ENCODE measurements at regions not wholly inside any gene's neighbourhood (a gene's known extent, or its start where the extent isn't known, plus 50 kb on each side); places are given as distances from the start of the nearest gene placed in this dataset.

- Histone ChIP-seq H3K9me3 (ENCODE audit: control extremely low read depth in 1 of 3, control insufficient read depth in 2 of 3, insufficient read depth in 1 of 3, low read length in 2 of 3) (no peaks in the 10 kb centered on the region), H3K4me1 (ENCODE audit: control insufficient read depth in 2 of 2, insufficient read depth in 2 of 2, low read length in 2 of 2) (no peaks in the 10 kb centered on the region), H3K27ac (ENCODE audit: low read length in 2 of 2) (no peak overlapping the region), H2AFZ (ENCODE audit: insufficient read depth, low read depth, low read length, poor library complexity, severe bottlenecking) (no peak overlapping the region), H3K4me2 (replicated peaks; ENCODE audit: low read depth, low read length, poor library complexity, severe bottlenecking) (no peak overlapping the region), H4K20me1 (ENCODE audit: control insufficient read depth, insufficient read depth, low read length, poor library complexity, severe bottlenecking) (no peaks in the 10 kb centered on the region), H3K27me3 (replicated peaks in 1 of 4; ENCODE audit: control extremely low read depth in 1 of 4, control insufficient read depth in 3 of 4, insufficient read depth in 4 of 4, low read length in 3 of 4) (no peaks in the 10 kb centered on the region), H3K9ac (ENCODE audit: low read length) (no peak overlapping the region), H3K79me2 (ENCODE audit: control insufficient read depth, insufficient read depth, low read length) (no peaks in the 10 kb centered on the region), H3K4me3 (ENCODE audit: control extremely low read depth in 1 of 5, extremely low read depth in 1 of 5, insufficient read depth in 1 of 5, low read depth in 2 of 5, low read length in 4 of 5) (no peak overlapping the region), H3K36me3 (replicated peaks in 1 of 2; ENCODE audit: control extremely low read depth in 1 of 2, control insufficient read depth in 1 of 2, extremely low read depth in 1 of 2, insufficient read depth in 2 of 2, low read length in 1 of 2) (no peaks in the 10 kb centered on the region)
- no peaks in the 10 kb centered on the region for H3K9me3 Mint-ChIP-seq (ENCODE audit: insufficient read depth)
- DNase-seq (no peak), ATAC-seq (ENCODE audit: low read depth) (no peak)
- TF ChIP-seq CTCF (IDR thresholded peaks at IDR 0.05) (no peak), EZH2 (IDR thresholded peaks at IDR 0.05; ENCODE audit: borderline replicate concordance, insufficient read depth, low read depth, low read length, poor library complexity, severe bottlenecking) (no peak)
- CTCF ChIA-PET = no interaction called here
- WGBS (ENCODE audit: insufficient coverage) = no CpG with 5 or more reads among the region's 1 CpG
- peaks cover 6% of the 10 kb centered on the region for H3K27me3 Mint-ChIP-seq
- no peak overlapping the region for H3K27ac Mint-ChIP-seq
- no peak overlapping the region for H3K4me3 Mint-ChIP-seq
- POLR2A ChIA-PET = no interaction called here
- H3K4me1 Mint-ChIP-seq = no peaks in the 10 kb centered on the region
- intact Hi-C loops (cut with micrococcal nuclease) = no loop called here
These were observed 376.8 kb downstream of the TRIB2 start for GRCh38 chr2:13093416-13093991.

GRCh38 chr2:13102397-13103063 is 385.8 kb downstream of the TRIB2 start:
- Histone ChIP-seq H3K9ac (ENCODE audit: low read length) (no peak overlapping the region), H3K27me3 (replicated peaks in 1 of 4; ENCODE audit: control extremely low read depth in 1 of 4, control insufficient read depth in 3 of 4, insufficient read depth in 4 of 4, low read length in 3 of 4) (no peaks in the 10 kb centered on the region), H4K20me1 (ENCODE audit: control insufficient read depth, insufficient read depth, low read length, poor library complexity, severe bottlenecking) (no peaks in the 10 kb centered on the region), H3K4me2 (replicated peaks; ENCODE audit: low read depth, low read length, poor library complexity, severe bottlenecking) (no peak overlapping the region), H3K4me1 (ENCODE audit: control insufficient read depth in 2 of 2, insufficient read depth in 2 of 2, low read length in 2 of 2) (no peaks in the 10 kb centered on the region), H3K27ac (ENCODE audit: low read length in 2 of 2) (no peak overlapping the region), H2AFZ (ENCODE audit: insufficient read depth, low read depth, low read length, poor library complexity, severe bottlenecking) (no peak overlapping the region), H3K36me3 (replicated peaks in 1 of 2; ENCODE audit: control extremely low read depth in 1 of 2, control insufficient read depth in 1 of 2, extremely low read depth in 1 of 2, insufficient read depth in 2 of 2, low read length in 1 of 2) (no peaks in the 10 kb centered on the region), H3K4me3 (ENCODE audit: control extremely low read depth in 1 of 5, extremely low read depth in 1 of 5, insufficient read depth in 1 of 5, low read depth in 2 of 5, low read length in 4 of 5) (no peak overlapping the region), H3K79me2 (ENCODE audit: control insufficient read depth, insufficient read depth, low read length) (no peaks in the 10 kb centered on the region), H3K9me3 (ENCODE audit: control extremely low read depth in 1 of 3, control insufficient read depth in 2 of 3, insufficient read depth in 1 of 3, low read length in 2 of 3) (peaks cover 0 to 3% (median 1%) of the 10 kb centered on the region in 3 donors)
- H3K27ac Mint-ChIP-seq = no peak overlapping the region
- TF ChIP-seq CTCF (IDR thresholded peaks at IDR 0.05) (no peak), EZH2 (IDR thresholded peaks at IDR 0.05; ENCODE audit: borderline replicate concordance, insufficient read depth, low read depth, low read length, poor library complexity, severe bottlenecking) (no peak)
- ChIA-PET CTCF (no interaction called here), POLR2A (no interaction called here)
- DNase-seq (no peak), ATAC-seq (ENCODE audit: low read depth) (no peak)
- intact Hi-C loops (cut with micrococcal nuclease) = no loop called here
- H3K27me3 Mint-ChIP-seq = peaks cover 3% of the 10 kb centered on the region
- no peak overlapping the region for H3K4me3 Mint-ChIP-seq
- no CpG with 5 or more reads among the region's 4 CpGs for WGBS (ENCODE audit: insufficient coverage)
- H3K9me3 Mint-ChIP-seq (ENCODE audit: insufficient read depth) = no peaks in the 10 kb centered on the region
- no peaks in the 10 kb centered on the region for H3K4me1 Mint-ChIP-seq

All from B cell (primary cell).